Trophoblast cell (in vitro differentiated cells and primary cell): ENCODE measurements at regions not wholly inside any gene's neighbourhood (a gene's known extent, or its start where the extent isn't known, plus 50 kb on each side); places are given as distances from the start of the nearest gene placed in this dataset.

Experiments
- DNase-seq, 2 donors: peaks; one replicate each; pipeline ENCODE4 v3.0.0-alpha.2; 2016
- H2AFZ ChIP-seq: 2 replicates; pipeline ENCODE4 v1.6.1; 2013; ENCODE audit warnings: low read length, moderate library complexity, mild to moderate bottlenecking; ENCODE audit not compliant: insufficient read depth, poor library complexity
- H2AK5ac ChIP-seq: 2 replicates; pipeline ENCODE4 v1.6.1; 2013; ENCODE audit warnings: mild to moderate bottlenecking, low read length
- H2BK120ac ChIP-seq: 2 replicates; pipeline ENCODE4 v1.6.1; 2013; ENCODE audit warnings: low read length, mild to moderate bottlenecking, moderate library complexity; ENCODE audit not compliant: insufficient read depth, poor library complexity
- H2BK12ac ChIP-seq: 2 replicates; pipeline ENCODE4 v1.6.1; 2013; ENCODE audit warnings: mild to moderate bottlenecking, low read length, moderate library complexity
- H2BK5ac ChIP-seq: 2 replicates; pipeline ENCODE4 v1.6.1; 2013; ENCODE audit warnings: low read length, low read depth, moderate library complexity, mild to moderate bottlenecking; ENCODE audit not compliant: poor library complexity
- H3K14ac ChIP-seq: 2 replicates; pipeline ENCODE4 v1.6.1; 2013; ENCODE audit warnings: mild to moderate bottlenecking, low read length
- H3K18ac ChIP-seq: 2 replicates; pipeline ENCODE4 v1.6.1; 2013; ENCODE audit warnings: mild to moderate bottlenecking, low read length
- H3K23ac ChIP-seq: 2 replicates; pipeline ENCODE4 v1.6.1; 2013; ENCODE audit warnings: low read length
- H3K27ac ChIP-seq: 2 replicates; pipeline ENCODE4 v1.5.1; 2013; ENCODE audit warnings: low read depth, mild to moderate bottlenecking, inconsistent platforms, low read length, moderate library complexity
- H3K27me3 ChIP-seq: 2 replicates; pipeline ENCODE4 v1.6.1; 2013; ENCODE audit warnings: inconsistent platforms, mild to moderate bottlenecking, low read length, moderate library complexity; ENCODE audit not compliant: insufficient read depth
- H3K36me3 ChIP-seq, 2 experiments: 1 replicate in 1 of 2; 2 replicates in 1 of 2; pipeline ENCODE4 v1.6.1; 2013; ENCODE audit warnings: low read length in 2 of 2, mild to moderate bottlenecking in 2 of 2, moderate library complexity in 1 of 2; ENCODE audit not compliant: insufficient read depth in 2 of 2, control insufficient read depth in 1 of 2
- H3K4ac ChIP-seq: 2 replicates; pipeline ENCODE4 v1.6.1; 2013; ENCODE audit warnings: low read depth, mild to moderate bottlenecking, low read length, moderate library complexity
- H3K4me1 ChIP-seq, 2 experiments: 1 replicate in 1 of 2; 2 replicates in 1 of 2; pipeline ENCODE4 v1.6.1; 2013; ENCODE audit warnings: low read length in 2 of 2, mild to moderate bottlenecking in 2 of 2, moderate library complexity in 1 of 2; ENCODE audit not compliant: insufficient read depth in 2 of 2, control insufficient read depth in 1 of 2
- H3K4me2 ChIP-seq: 2 replicates; pipeline ENCODE4 v1.6.1; 2013; ENCODE audit warnings: inconsistent platforms, mild to moderate bottlenecking, low read length, moderate library complexity
- H3K4me3 ChIP-seq: 2 replicates; pipeline ENCODE4 v1.5.1; 2013; ENCODE audit warnings: mild to moderate bottlenecking, low read depth, low read length, inconsistent platforms
- H3K79me1 ChIP-seq: one replicate; pipeline ENCODE4 v1.6.1; 2013; ENCODE audit warnings: low read length
- H3K79me2 ChIP-seq: 2 replicates; pipeline ENCODE4 v1.6.1; 2013; ENCODE audit warnings: low read length, mild to moderate bottlenecking; ENCODE audit not compliant: control insufficient read depth, insufficient read depth, poor library complexity
- H3K9ac ChIP-seq: 2 replicates; pipeline ENCODE4 v1.6.1; 2013; ENCODE audit warnings: mild to moderate bottlenecking, low read length
- H3K9me3 ChIP-seq: 2 replicates; pipeline ENCODE4 v1.6.1; 2013; ENCODE audit warnings: low read depth, mild to moderate bottlenecking, control low read depth, inconsistent platforms, low read length; ENCODE audit not compliant: insufficient read depth
- H4K12ac ChIP-seq: 2 replicates; pipeline ENCODE4 v1.6.1; 2013; ENCODE audit warnings: low read depth, mild to moderate bottlenecking, low read length, moderate library complexity
- H4K8ac ChIP-seq: 2 replicates; pipeline ENCODE4 v1.6.1; 2013; ENCODE audit warnings: low read depth, mild to moderate bottlenecking, low read length, moderate library complexity
- H4K91ac ChIP-seq: one replicate; pipeline ENCODE4 v1.6.1; 2013; ENCODE audit warnings: low read depth, mild to moderate bottlenecking, low read length, moderate library complexity
- WGBS: extraction: QIAGEN DNeasy Blood & Tissue Kit; methylation state at CpG from one replicate; pipeline ENCODE4 v1.1.7; 2013; ENCODE audit warnings: missing lambda C conversion rate; ENCODE audit not compliant: insufficient read length, insufficient coverage; ENCODE audit errors: extremely low coverage; 5-methylcytosine and 5-hydroxymethylcytosine counted together

GRCh38 chr1:90616395-90616794 lies 100.7 kb downstream of the BARHL2 start:
- H3K4me1 ChIP-seq = no peaks in the 10 kb centered on the region
- H2BK5ac ChIP-seq = no peak overlapping the region
- H2BK120ac ChIP-seq = no peak overlapping the region
- H4K8ac ChIP-seq = no peak overlapping the region
- H3K14ac ChIP-seq = no peak overlapping the region
- H3K23ac ChIP-seq = no peak overlapping the region
- H3K4me3 ChIP-seq = no peak overlapping the region
- H3K4ac ChIP-seq = no peak overlapping the region
- no peaks in the 10 kb centered on the region for H3K36me3 ChIP-seq
- peak; percentile 14 to 54 for DNase-seq
- no peak overlapping the region for H3K27ac ChIP-seq
- WGBS = no CpG with 5 or more reads among the region's 4 CpGs
- no peaks in the 10 kb centered on the region for H3K9me3 ChIP-seq
- H2BK12ac ChIP-seq = no peak overlapping the region
- H3K9ac ChIP-seq = no peak overlapping the region
- H3K4me2 ChIP-seq = no peak overlapping the region
- no peaks in the 10 kb centered on the region for H3K79me1 ChIP-seq
- H3K27me3 ChIP-seq = no peaks in the 10 kb centered on the region
- H2AK5ac ChIP-seq = no peak overlapping the region
- no peaks in the 10 kb centered on the region for H3K79me2 ChIP-seq
- H3K18ac ChIP-seq = no peak overlapping the region
- H4K91ac ChIP-seq = no peak overlapping the region
- H2AFZ ChIP-seq = no peak overlapping the region
- no peak overlapping the region for H4K12ac ChIP-seq

GRCh38 chr1:90614872-90615271 lies 102.2 kb downstream of the BARHL2 start:
- Histone ChIP-seq H3K9ac (no peak overlapping the region), H3K27ac (no peak overlapping the region)
- no CpG with 5 or more reads among the region's 1 CpG for WGBS

GRCh38 chr1:90613371-90613770 lies 103.7 kb downstream of the BARHL2 start:
- Histone ChIP-seq H2AK5ac (no peak overlapping the region), H2BK12ac (no peak overlapping the region), H4K8ac (no peak overlapping the region), H2AFZ (no peak overlapping the region), H4K91ac (no peak overlapping the region), H2BK5ac (no peak overlapping the region), H4K12ac (no peak overlapping the region), H3K23ac (no peak overlapping the region), H3K14ac (no peak overlapping the region), H3K9me3 (no peaks in the 10 kb centered on the region), H3K79me1 (no peaks in the 10 kb centered on the region), H3K4me1 (no peaks in the 10 kb centered on the region), H3K79me2 (no peaks in the 10 kb centered on the region), H3K4me2 (no peak overlapping the region), H3K18ac (no peak overlapping the region), H3K9ac (no peak overlapping the region), H3K27me3 (no peaks in the 10 kb centered on the region), H3K36me3 (no peaks in the 10 kb centered on the region), H3K4ac (no peak overlapping the region), H3K27ac (no peak overlapping the region), H2BK120ac (no peak overlapping the region), H3K4me3 (no peak overlapping the region)
- no CpG with 5 or more reads among the region's 5 CpGs for WGBS
- no peak for DNase-seq

More at GRCh38 chr1:90614872-90615271, 102.2 kb downstream of the BARHL2 start:
- Histone ChIP-seq H3K4me1 (no peaks in the 10 kb centered on the region), H3K27me3 (no peaks in the 10 kb centered on the region), H3K23ac (no peak overlapping the region), H3K9me3 (no peaks in the 10 kb centered on the region), H3K36me3 (no peaks in the 10 kb centered on the region), H3K79me1 (no peaks in the 10 kb centered on the region), H4K8ac (no peak overlapping the region), H3K4me3 (no peak overlapping the region), H3K14ac (no peak overlapping the region), H4K12ac (no peak overlapping the region), H3K4ac (no peak overlapping the region), H2AFZ (no peak overlapping the region), H2BK120ac (no peak overlapping the region), H4K91ac (no peak overlapping the region), H3K79me2 (no peaks in the 10 kb centered on the region), H3K18ac (no peak overlapping the region), H3K4me2 (no peak overlapping the region), H2BK5ac (no peak overlapping the region), H2AK5ac (no peak overlapping the region), H2BK12ac (no peak overlapping the region)
- DNase-seq = peak in 1 of 2 donors; percentile 3

GRCh38 chr1:90612033-90612432 lies 105.1 kb downstream of the BARHL2 start:
- no peak overlapping the region for H2BK5ac ChIP-seq
- no peak overlapping the region for H4K12ac ChIP-seq
- no peak overlapping the region for H2AK5ac ChIP-seq
- no peaks in the 10 kb centered on the region for H3K79me1 ChIP-seq
- H3K4me3 ChIP-seq = no peak overlapping the region
- no peak overlapping the region for H3K4me2 ChIP-seq
- no peak overlapping the region for H3K18ac ChIP-seq
- H3K23ac ChIP-seq = no peak overlapping the region
- no peak overlapping the region for H4K91ac ChIP-seq
- H3K9ac ChIP-seq = no peak overlapping the region
- H3K4ac ChIP-seq = no peak overlapping the region
- no peaks in the 10 kb centered on the region for H3K36me3 ChIP-seq
- no peaks in the 10 kb centered on the region for H3K27me3 ChIP-seq
- no peak overlapping the region for H2BK12ac ChIP-seq
- no peak for DNase-seq
- no peaks in the 10 kb centered on the region for H3K79me2 ChIP-seq
- no peaks in the 10 kb centered on the region for H3K9me3 ChIP-seq
- no peak overlapping the region for H2AFZ ChIP-seq
- no peak overlapping the region for H2BK120ac ChIP-seq
- WGBS = no CpG with 5 or more reads among the region's 2 CpGs
- no peak overlapping the region for H4K8ac ChIP-seq
- no peak overlapping the region for H3K27ac ChIP-seq
- H3K14ac ChIP-seq = no peak overlapping the region
- no peaks in the 10 kb centered on the region for H3K4me1 ChIP-seq
